ENCODE measurements at regions not wholly inside any gene's neighbourhood (a gene's known extent, or its start where the extent isn't known, plus 50 kb on each side); places are given as distances from the start of the nearest gene placed in this dataset.

DNA sequence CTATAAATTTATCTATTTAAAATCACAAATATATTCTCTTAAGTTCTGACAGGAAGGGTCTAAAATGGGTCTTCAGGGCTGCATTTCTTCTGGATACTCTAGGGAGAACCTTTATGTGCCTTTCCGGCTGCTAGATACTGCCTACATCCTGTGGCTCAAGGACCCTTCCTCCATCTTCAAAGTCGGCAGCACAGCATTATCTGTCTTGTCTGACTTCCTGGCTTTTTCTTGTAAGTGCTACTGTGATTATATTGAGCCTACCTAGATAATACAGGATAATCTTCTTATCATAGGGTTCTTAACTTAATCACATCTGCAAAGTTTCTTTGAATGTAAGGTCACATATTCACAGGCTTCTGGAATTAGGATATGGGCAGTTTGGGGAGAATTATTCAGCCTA, 943.8 kb upstream of the TYRP1 start:
- Mint-ChIP-seq H3K4me1 (no peaks in the 10 kb centered on the region), H3K4me3 (no peak overlapping the region), H3K9me3 (ENCODE audit: insufficient read depth) (peaks cover 6% of the 10 kb centered on the region), H3K27me3 (no peaks in the 10 kb centered on the region), H3K27ac (no peak overlapping the region)
- DNase-seq: no peak
- Histone ChIP-seq H4K20me1 (ENCODE audit: control insufficient read depth, insufficient read depth, low read length, poor library complexity, severe bottlenecking) (no peaks in the 10 kb centered on the region), H3K79me2 (ENCODE audit: control insufficient read depth, insufficient read depth, low read length) (no peaks in the 10 kb centered on the region), H3K4me1 (ENCODE audit: control insufficient read depth in 2 of 2, insufficient read depth in 2 of 2, low read length in 2 of 2) (no peaks in the 10 kb centered on the region), H3K27me3 (replicated peaks in 1 of 4; ENCODE audit: control extremely low read depth in 1 of 4, control insufficient read depth in 3 of 4, insufficient read depth in 4 of 4, low read length in 3 of 4) (no peaks in the 10 kb centered on the region), H3K9me3 (ENCODE audit: control extremely low read depth in 1 of 3, control insufficient read depth in 2 of 3, insufficient read depth in 1 of 3, low read length in 2 of 3) (no peaks in the 10 kb centered on the region), H2AFZ (ENCODE audit: insufficient read depth, low read depth, low read length, poor library complexity, severe bottlenecking) (no peak overlapping the region), H3K27ac (ENCODE audit: low read length in 2 of 2) (no peak overlapping the region), H3K4me3 (ENCODE audit: control extremely low read depth in 1 of 5, extremely low read depth in 1 of 5, insufficient read depth in 1 of 5, low read depth in 2 of 5, low read length in 4 of 5) (no peak overlapping the region), H3K4me2 (replicated peaks; ENCODE audit: low read depth, low read length, poor library complexity, severe bottlenecking) (no peak overlapping the region), H3K9ac (ENCODE audit: low read length) (no peak overlapping the region), H3K36me3 (replicated peaks in 1 of 2; ENCODE audit: control extremely low read depth in 1 of 2, control insufficient read depth in 1 of 2, extremely low read depth in 1 of 2, insufficient read depth in 2 of 2, low read length in 1 of 2) (no peaks in the 10 kb centered on the region)
- ChIA-PET POLR2A (no interaction called here), CTCF (no interaction called here)
- no peak for ATAC-seq (ENCODE audit: low read depth)
- TF ChIP-seq EZH2 (IDR thresholded peaks at IDR 0.05; ENCODE audit: borderline replicate concordance, insufficient read depth, low read depth, low read length, poor library complexity, severe bottlenecking): no peak
- no peak for TF ChIP-seq CTCF (IDR thresholded peaks at IDR 0.05)
- intact Hi-C loops (cut with micrococcal nuclease): no loop called here
- no CpG with 5 or more reads among the region's 2 CpGs for WGBS (ENCODE audit: insufficient coverage)

DNA sequence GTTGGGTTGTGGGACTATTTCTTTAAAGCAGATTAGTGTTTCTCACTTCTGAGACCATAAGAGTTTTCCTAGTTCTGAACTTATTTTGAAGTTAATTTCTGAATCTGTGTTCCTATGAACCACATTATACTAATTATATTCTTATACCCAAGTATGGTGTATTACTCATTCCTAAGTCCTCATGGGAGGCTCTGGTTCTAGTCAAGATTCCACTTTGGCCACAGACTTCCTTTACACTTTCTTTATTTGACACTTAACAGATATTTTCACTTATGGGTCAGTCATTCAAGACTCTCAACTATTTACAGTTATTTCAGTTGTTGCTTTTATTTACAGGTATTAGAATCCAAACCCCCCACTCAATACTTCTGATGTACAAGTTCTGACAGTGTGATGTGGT, 937.2 kb upstream of the TYRP1 start:
- H3K27me3 ChIP-seq (replicated peaks in 1 of 4; ENCODE audit: control extremely low read depth in 1 of 4, control insufficient read depth in 3 of 4, insufficient read depth in 4 of 4, low read length in 3 of 4): no peaks in the 10 kb centered on the region
- H3K9me3 Mint-ChIP-seq (ENCODE audit: insufficient read depth): no peaks in the 10 kb centered on the region
- no peak overlapping the region for H3K4me3 ChIP-seq (ENCODE audit: control extremely low read depth in 1 of 5, extremely low read depth in 1 of 5, insufficient read depth in 1 of 5, low read depth in 2 of 5, low read length in 4 of 5)
- no peak overlapping the region for H3K9ac ChIP-seq (ENCODE audit: low read length)
- POLR2A ChIA-PET: no interaction called here
- H3K4me1 Mint-ChIP-seq: no peaks in the 10 kb centered on the region
- TF ChIP-seq EZH2 (IDR thresholded peaks at IDR 0.05; ENCODE audit: borderline replicate concordance, insufficient read depth, low read depth, low read length, poor library complexity, severe bottlenecking) (no peak), CTCF (IDR thresholded peaks at IDR 0.05) (no peak)
- H3K9me3 ChIP-seq (ENCODE audit: control extremely low read depth in 1 of 3, control insufficient read depth in 2 of 3, insufficient read depth in 1 of 3, low read length in 2 of 3): no peaks in the 10 kb centered on the region
- no peaks in the 10 kb centered on the region for H3K4me1 ChIP-seq (ENCODE audit: control insufficient read depth in 2 of 2, insufficient read depth in 2 of 2, low read length in 2 of 2)
- H3K27me3 Mint-ChIP-seq: no peaks in the 10 kb centered on the region
- no peak overlapping the region for H3K4me3 Mint-ChIP-seq
- H4K20me1 ChIP-seq (ENCODE audit: control insufficient read depth, insufficient read depth, low read length, poor library complexity, severe bottlenecking): no peaks in the 10 kb centered on the region
- intact Hi-C loops (cut with micrococcal nuclease): no loop called here
- CTCF ChIA-PET: no interaction called here
- no peak overlapping the region for H3K4me2 ChIP-seq (replicated peaks; ENCODE audit: low read depth, low read length, poor library complexity, severe bottlenecking)
- H3K27ac ChIP-seq (ENCODE audit: low read length in 2 of 2): no peak overlapping the region
- H3K27ac Mint-ChIP-seq: no peak overlapping the region
- no peaks in the 10 kb centered on the region for H3K36me3 ChIP-seq (replicated peaks in 1 of 2; ENCODE audit: control extremely low read depth in 1 of 2, control insufficient read depth in 1 of 2, extremely low read depth in 1 of 2, insufficient read depth in 2 of 2, low read length in 1 of 2)
- H2AFZ ChIP-seq (ENCODE audit: insufficient read depth, low read depth, low read length, poor library complexity, severe bottlenecking): no peak overlapping the region
- no peak for DNase-seq
- no peaks in the 10 kb centered on the region for H3K79me2 ChIP-seq (ENCODE audit: control insufficient read depth, insufficient read depth, low read length)
- no peak for ATAC-seq (ENCODE audit: low read depth)

Data from B cell (primary cell).